Uterus (tissue), 2 donors: ENCODE measurements at regions not wholly inside any gene's neighbourhood (a gene's known extent, or its start where the extent isn't known, plus 50 kb on each side); places are given as distances from the start of the nearest gene placed in this dataset.

Experiments
- CTCF ChIP-seq, 4 experiments: fragments of 200-600 bp in 2 of 4; fragments of 450-650 bp in 2 of 4; sonication (generic) in 2 of 4; IDR thresholded peaks; one replicate each; pipeline ENCODE4 v1.5.1; 2016 to 2019; ENCODE audit warnings: antibody characterized with exemption in 4 of 4, mild to moderate bottlenecking in 2 of 4, moderate library complexity in 1 of 4
- POLR2A ChIP-seq, 2 donors: fragments of 450-650 bp; IDR thresholded peaks; one replicate each; pipeline ENCODE4 v1.6.1; 2016; ENCODE audit warnings: antibody characterized with exemption in 2 of 2, mild to moderate bottlenecking in 1 of 2, moderate library complexity in 1 of 2

- no peak for TF ChIP-seq POLR2A (IDR thresholded peaks at IDR 0.05)
- TF ChIP-seq CTCF (IDR thresholded peaks at IDR 0.05): no peak
Measured at GRCh38 chr13:34571716-34572115, 370.4 kb upstream of the NBEA start.
